PC-3 (cell line): ENCODE measurements at regions not wholly inside any gene's neighbourhood (a gene's known extent, or its start where the extent isn't known, plus 50 kb on each side); places are given as distances from the start of the nearest gene placed in this dataset.
"Not testable (repeated sequence)": the region's sequence is repeated elsewhere in the genome, so short reads cannot be mapped to it uniquely, and the experiment has no call there.

ENCODE experiments used
- ATAC-seq: fragments of 200-7000 bp; cut with Tn5 transposase; 2 replicates; pipeline ENCODE4 v1.9.1; 2020; ENCODE audit warnings: mild to moderate bottlenecking, moderate library complexity
- BruUV-seq: library from RNA; stranded (reverse); fragments of 400-500 nt; replicated peaks from 2 replicates; lab custom pipeline; 2021; lab: Mats Ljungman, UMichigan
- CTCF ChIA-PET: fragments of 300-600 bp; sonication (Branson Sonifier 250); formaldehyde crosslinking; loops from one replicate; lab custom pipeline; 2022; ENCODE audit warnings: antibody characterized with exemption; lab: Charles Lee
- POLR2A ChIA-PET: fragments of 300-600 bp; sonication (Branson Sonifier 250); formaldehyde crosslinking; loops from one replicate; lab custom pipeline; 2022; ENCODE audit warnings: antibody characterized with exemption; ENCODE audit not compliant: unreplicated experiment; lab: Charles Lee
- DNase-seq: peaks from one replicate; pipeline ENCODE4 v3.0.0-alpha.2; 2015
- H2AFZ ChIP-seq: fragments of 300-600 bp; sonication (generic); 2 replicates; pipeline ENCODE4 v1.6.0; 2016; ENCODE audit warnings: antibody characterized with exemption, low read length
- H3F3A ChIP-seq: fragments of 300-600 bp; sonication (generic); one replicate; pipeline ENCODE4 v1.6.0; 2017; ENCODE audit warnings: antibody characterized with exemption, low read length, control low read depth, mild to moderate bottlenecking; ENCODE audit not compliant: unreplicated experiment
- H3K27ac ChIP-seq: fragments of 300-600 bp; sonication (generic); 2 replicates; pipeline ENCODE4 v1.5.1; 2016; ENCODE audit warnings: mild to moderate bottlenecking, low read length
- H3K27me3 ChIP-seq: fragments of 300-600 bp; sonication (generic); 2 replicates; pipeline ENCODE4 v1.6.1; 2016; ENCODE audit warnings: low read length, mixed read lengths
- H3K36me3 ChIP-seq: fragments of 300-600 bp; sonication (generic); 2 replicates; pipeline ENCODE4 v1.6.1; 2016; ENCODE audit warnings: low read depth, mixed run types, low read length, mixed read lengths
- H3K4me1 ChIP-seq: fragments of 300-600 bp; sonication (generic); 2 replicates; pipeline ENCODE4 v1.5.1; 2016; ENCODE audit warnings: low read length; ENCODE audit not compliant: insufficient read depth
- H3K4me2 ChIP-seq: fragments of 300-600 bp; sonication (generic); 2 replicates; pipeline ENCODE4 v1.6.0; 2016; ENCODE audit warnings: low read length
- H3K4me3 ChIP-seq: fragments of 300-600 bp; sonication (generic); 2 replicates; pipeline ENCODE4 v1.5.1; 2016; ENCODE audit warnings: mild to moderate bottlenecking, low read length, mixed read lengths
- H3K79me2 ChIP-seq: fragments of 300-600 bp; sonication (generic); 2 replicates; pipeline ENCODE4 v1.6.1; 2017; ENCODE audit warnings: low read length, mixed read lengths
- H3K9ac ChIP-seq: fragments of 300-600 bp; sonication (generic); 2 replicates; pipeline ENCODE4 v1.6.0; 2016; ENCODE audit warnings: mild to moderate bottlenecking, low read length
- H3K9me2 ChIP-seq: fragments of 300-600 bp; sonication (generic); replicated peaks from 2 replicates; pipeline ENCODE4 v1.6.1; 2016; ENCODE audit warnings: mixed run types, low read length, mixed read lengths
- H3K9me3 ChIP-seq: fragments of 300-600 bp; sonication (generic); 2 replicates; pipeline ENCODE4 v1.6.1; 2016; ENCODE audit warnings: low read length, mixed read lengths
- H4K20me1 ChIP-seq: fragments of 300-600 bp; sonication (generic); 2 replicates; pipeline ENCODE4 v1.6.1; 2016; ENCODE audit warnings: low read length, mixed read lengths
- EZH2 ChIP-seq: fragments of 300-600 bp; sonication (generic); IDR thresholded peaks from one replicate; pipeline ENCODE4 v1.6.1; 2017; ENCODE audit warnings: antibody characterized with exemption, mild to moderate bottlenecking, low read length; ENCODE audit not compliant: unreplicated experiment
- EZH2phosphoT487 ChIP-seq: fragments of 300-600 bp; sonication (generic); IDR thresholded peaks from 2 replicates; pipeline ENCODE4 v1.6.1; 2018; ENCODE audit warnings: mild to moderate bottlenecking, antibody characterized with exemption, low read length, borderline replicate concordance
- intact Hi-C: fragments of 100-400 bp; cut with micrococcal nuclease; formaldehyde crosslinking; loops from 2 replicates; pipeline ENCODE4 v1.9.0; 2023
- TF ChIP-seq, protein P1 (sequence below): fragments of 300-600 bp; sonication (generic); conservative IDR thresholded peaks from 2 replicates; pipeline ENCODE4 v1.5.1; 2017; ENCODE audit warnings: antibody characterized with exemption, low read depth, mild to moderate bottlenecking, low read length

DNA sequence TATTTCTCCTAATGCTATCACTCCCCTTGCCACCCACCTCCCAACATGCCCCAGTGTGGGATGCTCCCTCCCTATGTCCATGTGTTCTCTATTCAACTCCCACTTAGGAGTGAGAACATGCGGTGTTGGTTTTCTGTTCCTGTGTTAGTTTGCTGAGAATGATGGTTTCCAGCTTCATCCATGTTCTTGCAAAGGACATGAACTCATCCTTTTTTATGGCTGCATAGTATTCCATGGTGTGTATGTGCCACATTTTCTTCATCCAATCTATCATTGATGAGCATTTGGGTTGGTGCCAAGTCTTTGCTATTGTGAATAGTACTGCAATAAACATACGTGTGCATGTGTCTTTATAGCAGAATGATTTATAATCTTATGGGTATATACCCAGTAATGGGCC, 138.6 kb downstream of the CXCL12 start:
- H3K27me3 ChIP-seq, H3K36me3 ChIP-seq, DNase-seq, H3K9ac ChIP-seq, CTCF ChIA-PET, H4K20me1 ChIP-seq, H3K79me2 ChIP-seq, H3K27ac ChIP-seq, BruUV-seq, H3F3A ChIP-seq, ATAC-seq, intact Hi-C loops, H3K4me3 ChIP-seq, H3K4me2 ChIP-seq, H3K9me3 ChIP-seq, H3K4me1 ChIP-seq, POLR2A ChIA-PET, H3K9me2 ChIP-seq, H2AFZ ChIP-seq: not testable (repeated sequence)

DNA sequence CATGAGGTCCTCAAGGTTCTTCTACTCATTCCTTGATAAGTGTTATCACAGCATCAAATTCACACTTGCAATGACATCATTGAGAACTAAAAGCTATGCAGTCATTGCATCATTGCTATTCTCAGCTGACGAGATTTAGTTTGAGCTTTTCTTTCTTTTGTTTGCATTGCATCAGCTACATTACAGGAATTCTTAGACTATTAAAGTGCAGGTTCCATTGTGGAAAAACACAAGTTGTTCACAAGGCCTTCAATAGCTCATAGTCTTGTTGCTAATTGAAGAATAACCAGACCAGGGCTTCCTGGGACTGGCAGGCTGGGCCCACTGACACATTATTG, 139.3 kb downstream of the CXCL12 start:
- TF ChIP-seq EZH2phosphoT487 (no peak), EZH2 (no peak)
- TF ChIP-seq, protein P1, sequence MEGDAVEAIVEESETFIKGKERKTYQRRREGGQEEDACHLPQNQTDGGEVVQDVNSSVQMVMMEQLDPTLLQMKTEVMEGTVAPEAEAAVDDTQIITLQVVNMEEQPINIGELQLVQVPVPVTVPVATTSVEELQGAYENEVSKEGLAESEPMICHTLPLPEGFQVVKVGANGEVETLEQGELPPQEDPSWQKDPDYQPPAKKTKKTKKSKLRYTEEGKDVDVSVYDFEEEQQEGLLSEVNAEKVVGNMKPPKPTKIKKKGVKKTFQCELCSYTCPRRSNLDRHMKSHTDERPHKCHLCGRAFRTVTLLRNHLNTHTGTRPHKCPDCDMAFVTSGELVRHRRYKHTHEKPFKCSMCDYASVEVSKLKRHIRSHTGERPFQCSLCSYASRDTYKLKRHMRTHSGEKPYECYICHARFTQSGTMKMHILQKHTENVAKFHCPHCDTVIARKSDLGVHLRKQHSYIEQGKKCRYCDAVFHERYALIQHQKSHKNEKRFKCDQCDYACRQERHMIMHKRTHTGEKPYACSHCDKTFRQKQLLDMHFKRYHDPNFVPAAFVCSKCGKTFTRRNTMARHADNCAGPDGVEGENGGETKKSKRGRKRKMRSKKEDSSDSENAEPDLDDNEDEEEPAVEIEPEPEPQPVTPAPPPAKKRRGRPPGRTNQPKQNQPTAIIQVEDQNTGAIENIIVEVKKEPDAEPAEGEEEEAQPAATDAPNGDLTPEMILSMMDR, result no peak
- no peak overlapping the region for H3K27ac ChIP-seq
- ATAC-seq (no peak), DNase-seq (no peak)
- no peaks in the 10 kb centered on the region for H3K4me1 ChIP-seq
- no peaks in the 10 kb centered on the region for H3K27me3 ChIP-seq
- intact Hi-C loops, result no loop called here
- no peak overlapping the region for H3K4me3 ChIP-seq
- POLR2A ChIA-PET, result no interaction called here
- H3K79me2 ChIP-seq, result no peaks in the 10 kb centered on the region
- CTCF ChIA-PET, result no interaction called here
- H3K9me2 ChIP-seq, result no peaks in the 10 kb centered on the region
- no peak overlapping the region for H3K4me2 ChIP-seq
- no peak overlapping the region for H3K9ac ChIP-seq
- no TSS peak for BruUV-seq
- no peaks in the 10 kb centered on the region for H3K36me3 ChIP-seq
- H3K9me3 ChIP-seq, result no peaks in the 10 kb centered on the region
- H2AFZ ChIP-seq, result no peak overlapping the region
- H3F3A ChIP-seq, result no peaks in the 10 kb centered on the region
- H4K20me1 ChIP-seq, result no peaks in the 10 kb centered on the region

DNA sequence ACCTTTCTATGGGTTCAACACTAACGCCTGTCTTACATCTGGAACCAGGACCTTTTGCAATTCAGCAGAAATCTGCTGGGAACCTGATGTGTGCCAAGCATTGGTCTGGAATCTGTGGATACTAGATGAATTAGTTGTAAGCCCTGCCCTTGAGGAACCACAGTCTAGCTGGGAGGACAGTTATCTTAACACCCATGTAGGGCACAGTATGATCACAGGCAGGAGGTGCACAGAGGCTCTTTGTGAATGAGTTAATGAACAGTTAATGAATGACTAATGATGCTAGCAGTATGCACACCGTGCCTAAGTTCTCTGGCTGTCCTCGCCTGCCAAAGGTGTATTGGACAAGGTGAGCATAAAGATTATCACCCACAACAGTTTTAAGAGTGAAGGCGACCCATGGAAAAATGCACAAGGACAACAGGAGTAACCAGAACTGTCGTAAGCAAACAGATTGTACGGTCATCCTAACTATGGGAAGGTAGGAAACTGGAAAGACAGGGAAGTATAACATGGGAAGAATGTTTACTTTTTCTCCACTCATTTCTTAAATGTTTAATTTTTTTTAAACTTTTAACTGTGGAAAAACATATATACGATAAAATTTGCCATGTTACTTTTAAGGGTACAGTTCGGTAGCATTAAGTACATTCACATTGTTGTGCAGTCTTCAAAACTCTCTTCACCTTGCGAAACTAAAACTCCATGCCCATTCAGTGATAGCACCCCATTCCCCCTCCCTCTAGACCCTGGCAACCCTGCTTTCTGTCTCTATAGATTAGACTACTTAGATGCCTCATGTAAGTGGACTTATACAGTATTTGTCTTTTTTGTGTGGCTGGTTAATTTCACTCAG, 139.9 kb downstream of the CXCL12 start:
- ChIA-PET CTCF (no interaction called here), POLR2A (no interaction called here)
- no TSS peak for BruUV-seq

More for the DNA sequence above, 139.9 kb downstream of the CXCL12 start:
- intact Hi-C loops, result no loop called here
- Histone ChIP-seq H3K79me2 (no peaks in the 10 kb centered on the region), H3K36me3 (no peaks in the 10 kb centered on the region), H3K27me3 (no peaks in the 10 kb centered on the region), H2AFZ (no peak overlapping the region), H3K4me2 (no peak overlapping the region), H3K9me3 (no peaks in the 10 kb centered on the region), H3K4me3 (no peak overlapping the region), H4K20me1 (no peaks in the 10 kb centered on the region), H3K9me2 (no peaks in the 10 kb centered on the region), H3K27ac (no peak overlapping the region), H3F3A (no peaks in the 10 kb centered on the region), H3K4me1 (no peaks in the 10 kb centered on the region), H3K9ac (no peak overlapping the region)
- DNase-seq (no peak), ATAC-seq (no peak)
- TF ChIP-seq, protein P1, result no peak
- TF ChIP-seq EZH2phosphoT487 (no peak), EZH2 (no peak)
